OCI-LY7 (cell line): ENCODE measurements at regions not wholly inside any gene's neighbourhood (a gene's known extent, or its start where the extent isn't known, plus 50 kb on each side); places are given as distances from the start of the nearest gene placed in this dataset.

ENCODE experiments used
- BruUV-seq: library from RNA; stranded (reverse); fragments of 400-500 nt; replicated peaks from 2 replicates; lab custom pipeline; 2021; lab: Mats Ljungman, UMichigan
- CTCF ChIA-PET: fragments of 300-600 bp; sonication (Branson Sonifier 250); formaldehyde crosslinking; loops from one replicate; lab custom pipeline; 2022; ENCODE audit warnings: antibody characterized with exemption; ENCODE audit not compliant: unreplicated experiment; lab: Charles Lee
- POLR2A ChIA-PET: fragments of 300-600 bp; sonication (Branson Sonifier 250); formaldehyde crosslinking; loops from one replicate; lab custom pipeline; 2022; ENCODE audit warnings: antibody characterized with exemption; lab: Charles Lee
- DNase-seq: peaks from one replicate; pipeline ENCODE4 v3.0.0-alpha.2; 2015; ENCODE audit warnings: low spot score
- H2AFZ ChIP-seq: fragments of 200-600 bp; sonication (generic), shearing (Covaris generic); 2 replicates; pipeline ENCODE4 v1.6.1; 2014; ENCODE audit warnings: mild to moderate bottlenecking, antibody characterized with exemption, low read length, moderate library complexity
- H3K27ac ChIP-seq: fragments of 200-600 bp; sonication (generic); 2 replicates; pipeline ENCODE4 v1.5.1; 2014; ENCODE audit warnings: mixed run types, low read depth, mild to moderate bottlenecking, moderate library complexity, low read length, inconsistent platforms; ENCODE audit not compliant: poor library complexity, severe bottlenecking
- H3K36me3 ChIP-seq: fragments of 200-600 bp; sonication (generic); 2 replicates; pipeline ENCODE4 v1.6.1; 2014; ENCODE audit warnings: mild to moderate bottlenecking, antibody characterized with exemption, low read length, moderate library complexity, mixed read lengths; ENCODE audit not compliant: insufficient read depth
- H3K4me1 ChIP-seq: fragments of 200-600 bp; sonication (generic); 2 replicates; pipeline ENCODE4 v1.5.1; 2014; ENCODE audit warnings: mild to moderate bottlenecking, low read length; ENCODE audit not compliant: insufficient read depth, poor library complexity, severe bottlenecking
- H3K4me2 ChIP-seq: fragments of 200-600 bp; sonication (generic); 2 replicates; pipeline ENCODE4 v1.6.1; 2014; ENCODE audit warnings: mild to moderate bottlenecking, low read length
- H3K4me3 ChIP-seq: fragments of 200-600 bp; sonication (generic); 2 replicates; pipeline ENCODE4 v1.5.1; 2014; ENCODE audit warnings: mild to moderate bottlenecking, low read depth, low read length; ENCODE audit not compliant: poor library complexity, severe bottlenecking
- H3K79me2 ChIP-seq: fragments of 200-600 bp; sonication (generic); 2 replicates; pipeline ENCODE4 v1.6.1; 2016; ENCODE audit warnings: low read depth, mild to moderate bottlenecking, low read length, moderate library complexity, mixed read lengths; ENCODE audit not compliant: insufficient read depth
- H3K9me2 ChIP-seq: fragments of 200-600 bp; sonication (generic); 2 replicates; pipeline ENCODE4 v1.6.1; 2016; ENCODE audit warnings: mild to moderate bottlenecking, low read length, mixed read lengths; ENCODE audit not compliant: insufficient read depth
- H3K9me3 ChIP-seq: fragments of 200-600 bp; sonication (generic); 2 replicates; pipeline ENCODE4 v1.6.1; 2014; ENCODE audit warnings: mild to moderate bottlenecking, mixed run types, low read length, mixed read lengths
- H4K20me1 ChIP-seq: fragments of 200-600 bp; sonication (generic); 2 replicates; pipeline ENCODE4 v1.6.1; 2014; ENCODE audit warnings: mild to moderate bottlenecking, antibody characterized with exemption, low read length, moderate library complexity, mixed read lengths; ENCODE audit not compliant: insufficient read depth
- CTCF ChIP-seq: fragments of 200-600 bp; sonication (generic); conservative IDR thresholded peaks from 2 replicates; pipeline ENCODE4 v1.5.1; 2014; ENCODE audit warnings: mild to moderate bottlenecking, antibody characterized with exemption, low read length, moderate library complexity, mixed read lengths
- EZH2phosphoT487 ChIP-seq: fragments of 200-600 bp; sonication (generic); IDR thresholded peaks from 2 replicates; pipeline ENCODE4 v1.6.1; 2018; ENCODE audit warnings: low read depth, borderline replicate concordance, mild to moderate bottlenecking, mixed run types, antibody characterized with exemption, low read length, moderate library complexity, mixed read lengths
- intact Hi-C: fragments of 100-400 bp; cut with micrococcal nuclease; formaldehyde crosslinking; loops from one replicate; pipeline ENCODE4 v1.10.0; 2022; ENCODE audit not compliant: unreplicated experiment

GRCh38 chr7:106357675-106358074 lies 72.9 kb upstream of the NAMPT start:
- no peak overlapping the region for H3K4me2 ChIP-seq
- intact Hi-C loops = no loop called here
- H3K4me3 ChIP-seq = no peak overlapping the region
- TF ChIP-seq EZH2phosphoT487 (no peak), CTCF (no peak)
- no peak for DNase-seq
- H3K36me3 ChIP-seq = no peaks in the 10 kb centered on the region
- no peaks in the 10 kb centered on the region for H3K9me3 ChIP-seq
- no TSS peak for BruUV-seq
- no peak overlapping the region for H2AFZ ChIP-seq
- H3K27ac ChIP-seq = no peak overlapping the region
- H4K20me1 ChIP-seq = no peaks in the 10 kb centered on the region
- H3K4me1 ChIP-seq = no peaks in the 10 kb centered on the region
- H3K9me2 ChIP-seq = no peaks in the 10 kb centered on the region
- ChIA-PET CTCF (no interaction called here), POLR2A (no interaction called here)
- H3K79me2 ChIP-seq = no peaks in the 10 kb centered on the region

- Histone ChIP-seq H2AFZ (no peak overlapping the region), H3K36me3 (no peaks in the 10 kb centered on the region), H3K9me3 (no peaks in the 10 kb centered on the region), H4K20me1 (no peaks in the 10 kb centered on the region), H3K4me2 (no peak overlapping the region), H3K4me1 (no peaks in the 10 kb centered on the region), H3K79me2 (no peaks in the 10 kb centered on the region), H3K27ac (no peak overlapping the region), H3K4me3 (no peak overlapping the region), H3K9me2 (no peaks in the 10 kb centered on the region)
- ChIA-PET POLR2A (interaction anchor here (0.7 kb wide), 1 partner anchor 157 kb away, joined by 3 read pairs; no protein-coding TSS in a partner anchor), CTCF (no interaction called here)
- TF ChIP-seq CTCF (no peak), EZH2phosphoT487 (no peak)
- DNase-seq = no peak
- intact Hi-C loops = no loop called here
- no TSS peak for BruUV-seq
These were observed 70.0 kb upstream of the NAMPT start for GRCh38 chr7:106354822-106355221.

- Histone ChIP-seq H3K4me3 (no peak overlapping the region), H4K20me1 (no peaks in the 10 kb centered on the region), H3K27ac (no peak overlapping the region), H3K4me1 (no peaks in the 10 kb centered on the region), H3K79me2 (no peaks in the 10 kb centered on the region), H3K9me2 (no peaks in the 10 kb centered on the region), H3K9me3 (no peaks in the 10 kb centered on the region), H3K36me3 (no peaks in the 10 kb centered on the region), H3K4me2 (no peak overlapping the region), H2AFZ (no peak overlapping the region)
- POLR2A ChIA-PET = no interaction called here
- intact Hi-C loops = no loop called here
- BruUV-seq = no TSS peak
- DNase-seq = no peak
- TF ChIP-seq CTCF = no peak
- TF ChIP-seq EZH2phosphoT487 = no peak
- CTCF ChIA-PET = no interaction called here
These were observed 69.2 kb upstream of the NAMPT start for GRCh38 chr7:106353944-106354343.
